SU-DHL-6 (cell line): ENCODE measurements at regions not wholly inside any gene's neighbourhood (a gene's known extent, or its start where the extent isn't known, plus 50 kb on each side); places are given as distances from the start of the nearest gene placed in this dataset.

Source experiments
- EZH2phosphoT487 ChIP-seq: fragments of 200-600 bp; sonication (generic), shearing (Covaris generic); conservative IDR thresholded peaks from 2 replicates; pipeline ENCODE4 v1.6.1; 2018; ENCODE audit warnings: mild to moderate bottlenecking, antibody characterized with exemption, low read length, moderate library complexity, mixed read lengths
- TF ChIP-seq, protein P1 (sequence below): fragments of 200-600 bp; sonication (generic); IDR thresholded peaks from one replicate; pipeline ENCODE4 v1.5.1; 2017; ENCODE audit warnings: antibody characterized with exemption, mild to moderate bottlenecking, low read length, moderate library complexity; ENCODE audit not compliant: insufficient read depth, poor library complexity, severe bottlenecking

DNA sequence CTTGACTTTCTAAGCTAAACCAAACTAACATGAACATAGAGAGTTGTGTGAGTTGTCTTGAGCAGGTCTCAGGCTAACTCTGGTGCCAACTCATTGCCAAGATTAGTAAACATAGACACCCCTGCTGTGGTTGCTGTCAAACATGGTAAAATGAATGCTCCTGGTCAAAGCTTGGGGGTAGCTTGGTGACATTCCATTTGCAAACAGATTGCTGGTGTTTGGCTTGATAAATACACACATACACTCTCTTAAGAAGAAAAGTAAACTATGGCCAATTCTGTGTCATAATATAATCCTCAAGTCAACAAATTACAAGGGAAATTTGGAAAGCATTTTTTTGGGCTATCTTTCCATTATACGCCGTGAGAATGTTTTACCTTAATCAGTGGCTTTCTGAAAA is 386.4 kb upstream of the PDE3A start:
- TF ChIP-seq, protein P1, sequence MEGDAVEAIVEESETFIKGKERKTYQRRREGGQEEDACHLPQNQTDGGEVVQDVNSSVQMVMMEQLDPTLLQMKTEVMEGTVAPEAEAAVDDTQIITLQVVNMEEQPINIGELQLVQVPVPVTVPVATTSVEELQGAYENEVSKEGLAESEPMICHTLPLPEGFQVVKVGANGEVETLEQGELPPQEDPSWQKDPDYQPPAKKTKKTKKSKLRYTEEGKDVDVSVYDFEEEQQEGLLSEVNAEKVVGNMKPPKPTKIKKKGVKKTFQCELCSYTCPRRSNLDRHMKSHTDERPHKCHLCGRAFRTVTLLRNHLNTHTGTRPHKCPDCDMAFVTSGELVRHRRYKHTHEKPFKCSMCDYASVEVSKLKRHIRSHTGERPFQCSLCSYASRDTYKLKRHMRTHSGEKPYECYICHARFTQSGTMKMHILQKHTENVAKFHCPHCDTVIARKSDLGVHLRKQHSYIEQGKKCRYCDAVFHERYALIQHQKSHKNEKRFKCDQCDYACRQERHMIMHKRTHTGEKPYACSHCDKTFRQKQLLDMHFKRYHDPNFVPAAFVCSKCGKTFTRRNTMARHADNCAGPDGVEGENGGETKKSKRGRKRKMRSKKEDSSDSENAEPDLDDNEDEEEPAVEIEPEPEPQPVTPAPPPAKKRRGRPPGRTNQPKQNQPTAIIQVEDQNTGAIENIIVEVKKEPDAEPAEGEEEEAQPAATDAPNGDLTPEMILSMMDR = no peak
- TF ChIP-seq EZH2phosphoT487 = no peak
